ENCODE measurements at regions not wholly inside any gene's neighbourhood (a gene's known extent, or its start where the extent isn't known, plus 50 kb on each side); places are given as distances from the start of the nearest gene placed in this dataset.

GRCh38 chrX:13377550-13377934 lies 57.7 kb upstream of the ATXN3L start:
- TF ChIP-seq CTCF (IDR thresholded peaks at IDR 0.05) (no peak), POLR2A (IDR thresholded peaks at IDR 0.05) (no peak)

Measured in uterus (tissue), 2 donors.